Vagina (tissue), 2 donors: ENCODE measurements at regions not wholly inside any gene's neighbourhood (a gene's known extent, or its start where the extent isn't known, plus 50 kb on each side); places are given as distances from the start of the nearest gene placed in this dataset.

Experiments used
- CTCF ChIP-seq, 3 experiments: fragments of 450-650 bp in 2 of 3; fragments of 200-600 bp in 1 of 3; sonication (generic) in 1 of 3; IDR thresholded peaks; one replicate each; pipeline ENCODE4 v1.5.1; 2017 to 2019; ENCODE audit warnings: antibody characterized with exemption in 3 of 3, mild to moderate bottlenecking in 2 of 3, moderate library complexity in 2 of 3
- POLR2A ChIP-seq, 2 donors: fragments of 450-650 bp; IDR thresholded peaks; one replicate each; pipeline ENCODE4 v1.6.1; 2017; ENCODE audit warnings: antibody characterized with exemption in 2 of 2, mild to moderate bottlenecking in 2 of 2, moderate library complexity in 2 of 2

- TF ChIP-seq CTCF (IDR thresholded peaks at IDR 0.05): no peak
- TF ChIP-seq POLR2A (IDR thresholded peaks at IDR 0.05): no peak
These were observed 357.9 kb upstream of the NOX3 start for GRCh38 chr6:155813548-155813947.
